SH-SY5Y (cell line): ENCODE measurements at regions not wholly inside any gene's neighbourhood (a gene's known extent, or its start where the extent isn't known, plus 50 kb on each side); places are given as distances from the start of the nearest gene placed in this dataset.

Experiments used
- GATA2 ChIP-seq: IDR thresholded peaks from 2 replicates; pipeline ENCODE4 v1.6.1; 2011; ENCODE audit warnings: mild to moderate bottlenecking, low read depth, low read length
- GATA3 ChIP-seq: IDR thresholded peaks from 2 replicates; pipeline ENCODE4 v1.6.1; 2011; ENCODE audit warnings: low read depth, mild to moderate bottlenecking, low read length, moderate library complexity

GRCh38 chr11:70833554-70833953 lies 418.8 kb downstream of the SHANK2 start:
- no peak for TF ChIP-seq GATA2
- TF ChIP-seq GATA3: no peak
